HuH-7 (cell line): ENCODE measurements at regions not wholly inside any gene's neighbourhood (a gene's known extent, or its start where the extent isn't known, plus 50 kb on each side); places are given as distances from the start of the nearest gene placed in this dataset.
"Not testable (repeated sequence)": the region's sequence is repeated elsewhere in the genome, so short reads cannot be mapped to it uniquely, and the experiment has no call there.

Source experiments
- DNase-seq: peaks from one replicate; pipeline ENCODE4 v3.0.0; 2011; ENCODE audit warnings: low spot score

DNA sequence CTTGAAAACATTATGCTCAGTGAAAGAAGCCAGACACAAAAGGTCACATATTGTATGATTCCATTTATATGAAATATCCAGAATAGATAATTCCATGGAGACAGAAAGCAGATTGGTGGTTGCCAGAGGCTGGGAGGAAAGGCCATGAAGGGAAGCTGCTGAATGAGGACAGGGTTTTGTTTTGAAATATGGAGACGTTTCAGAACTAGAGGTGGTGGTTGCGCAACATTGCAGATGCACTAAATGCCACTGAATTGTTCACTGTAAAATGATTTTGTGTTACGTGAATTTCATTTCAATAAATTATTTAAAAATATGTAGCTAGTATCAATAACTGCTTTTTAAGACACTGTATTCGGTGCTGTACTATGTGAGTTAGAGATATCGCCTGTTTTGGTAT lies 101.7 kb upstream of the ZNF236 start:
- DNase-seq: no peak

GRCh38 chr18:76715012-76715610 lies 107.2 kb upstream of the ZNF236 start:
- no peak for DNase-seq

- DNase-seq: no peak
Measured at GRCh38 chr18:76713432-76713831, 108.9 kb upstream of the ZNF236 start.

DNA sequence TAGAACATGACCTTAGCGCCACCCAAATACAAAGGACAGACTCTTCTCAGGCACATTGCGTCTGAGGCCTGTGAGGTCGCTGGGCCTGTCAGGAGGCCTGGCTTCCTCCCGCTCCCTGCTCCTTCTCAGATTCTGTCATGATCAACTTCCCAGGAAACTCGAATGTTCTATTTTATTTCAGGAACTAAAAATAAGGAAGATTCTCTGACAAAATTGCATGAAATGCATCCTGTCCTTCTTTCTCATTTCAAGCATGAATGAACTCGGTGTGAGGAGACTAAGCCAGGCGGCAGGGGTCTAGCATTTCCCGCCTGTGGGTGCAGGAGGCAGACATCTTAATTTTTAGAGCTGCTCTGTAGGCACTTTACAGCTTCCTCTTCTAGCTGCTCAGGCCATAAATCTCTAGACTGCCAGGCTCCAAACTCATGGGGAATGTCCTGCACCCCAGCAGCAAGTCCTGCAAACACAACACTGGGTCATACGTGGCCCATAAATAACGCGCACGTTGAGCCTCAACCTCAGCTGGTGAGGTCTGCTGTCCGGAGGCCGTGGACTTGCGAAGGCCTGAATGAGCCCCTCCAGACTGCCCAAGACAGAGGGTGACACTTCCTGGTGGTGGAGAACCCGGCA lies 109.7 kb upstream of the ZNF236 start:
- no peak for DNase-seq

DNA sequence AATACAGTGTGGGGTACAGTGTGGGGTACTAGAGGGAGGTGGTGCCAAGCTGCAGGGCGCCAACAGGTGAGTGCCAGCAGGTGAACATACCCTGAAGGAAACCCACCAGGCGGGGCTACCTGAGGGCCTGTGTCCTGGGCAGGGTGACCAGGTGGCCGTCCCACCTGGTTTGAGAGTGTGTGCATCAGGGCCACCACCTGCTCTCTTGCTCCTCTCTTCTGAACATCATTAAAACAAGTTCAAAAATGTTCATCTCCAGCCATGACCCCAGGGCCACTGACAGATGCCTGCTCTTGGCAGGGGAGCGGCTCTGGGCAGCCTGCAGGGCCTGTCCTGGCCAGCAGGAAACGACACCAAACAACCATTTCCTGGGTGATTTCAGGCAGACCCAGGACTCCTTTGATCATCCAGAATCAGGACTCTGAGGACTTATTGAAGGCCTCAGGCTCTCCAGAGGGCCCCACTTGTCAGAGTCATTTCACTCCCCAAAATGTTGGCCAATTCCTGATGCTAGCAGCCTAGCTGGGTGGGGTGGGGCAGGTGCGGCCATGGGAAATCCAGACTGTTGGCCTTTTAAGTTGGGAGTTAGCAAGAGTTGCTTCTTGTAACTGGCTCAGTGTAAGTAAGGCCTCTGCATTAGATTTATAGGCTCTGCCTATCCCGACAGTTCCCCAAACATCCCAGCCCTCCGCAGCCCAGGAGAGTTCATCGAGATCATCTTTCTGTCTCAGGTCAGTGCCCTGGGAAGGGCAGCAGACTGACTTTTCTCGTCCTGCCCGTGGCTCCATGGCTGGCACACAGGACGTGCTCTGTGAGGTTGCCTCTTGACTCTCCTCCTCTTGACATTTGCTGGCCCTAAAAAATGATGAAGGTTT lies 111.5 kb upstream of the ZNF236 start:
- no peak for DNase-seq

DNA sequence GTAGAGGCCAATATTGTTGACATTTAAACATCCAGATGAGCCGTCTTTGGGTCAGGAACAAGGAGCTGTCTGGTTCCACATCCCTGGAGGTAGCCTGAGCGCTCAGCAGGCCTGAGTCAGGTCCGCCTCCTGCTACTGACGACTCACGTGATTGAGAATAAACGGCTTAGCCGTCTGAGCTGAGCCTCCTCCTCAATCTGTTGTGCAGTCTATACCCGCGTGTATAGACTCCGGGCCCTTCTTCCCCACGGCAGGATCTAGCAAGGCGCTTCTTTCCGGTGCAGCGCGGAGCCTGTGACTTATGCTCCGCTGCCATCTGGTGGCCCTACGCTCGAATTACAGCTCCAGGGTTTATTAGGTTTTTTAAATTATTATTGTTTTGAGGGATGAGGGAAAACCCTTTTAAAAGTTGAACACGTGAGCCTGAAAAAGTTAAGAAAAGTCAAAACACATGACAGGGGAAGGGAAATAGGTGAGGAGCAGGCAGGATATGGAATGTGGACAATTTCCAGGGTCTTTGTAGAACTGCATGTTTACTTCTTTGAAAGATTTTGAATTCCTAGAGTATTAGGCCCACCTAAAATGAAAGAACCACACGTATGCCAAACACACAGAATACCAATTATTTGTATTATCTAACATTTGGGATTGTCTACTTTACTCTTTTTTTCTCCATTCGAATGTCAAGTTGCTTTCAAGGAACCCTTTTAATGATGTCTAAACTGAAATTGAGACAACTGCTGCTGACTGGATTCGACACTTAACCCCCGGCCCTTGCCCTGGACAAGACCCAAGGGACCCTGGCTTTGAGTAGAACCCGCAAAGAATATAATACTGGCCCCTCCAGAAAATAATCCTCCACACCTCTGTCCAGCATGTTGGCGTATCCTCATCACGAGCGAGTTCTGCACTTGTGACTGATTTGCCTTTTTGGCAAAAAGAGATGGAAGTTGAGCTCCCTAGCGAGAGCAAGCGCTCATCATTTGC lies 112.4 kb upstream of the ZNF236 start:
- peak; percentile 69 for DNase-seq

GRCh38 chr18:76708722-76709353 lies 113.5 kb upstream of the ZNF236 start:
- DNase-seq: no peak

GRCh38 chr18:76708071-76708721 lies 114.2 kb upstream of the ZNF236 start:
- no peak for DNase-seq

DNA sequence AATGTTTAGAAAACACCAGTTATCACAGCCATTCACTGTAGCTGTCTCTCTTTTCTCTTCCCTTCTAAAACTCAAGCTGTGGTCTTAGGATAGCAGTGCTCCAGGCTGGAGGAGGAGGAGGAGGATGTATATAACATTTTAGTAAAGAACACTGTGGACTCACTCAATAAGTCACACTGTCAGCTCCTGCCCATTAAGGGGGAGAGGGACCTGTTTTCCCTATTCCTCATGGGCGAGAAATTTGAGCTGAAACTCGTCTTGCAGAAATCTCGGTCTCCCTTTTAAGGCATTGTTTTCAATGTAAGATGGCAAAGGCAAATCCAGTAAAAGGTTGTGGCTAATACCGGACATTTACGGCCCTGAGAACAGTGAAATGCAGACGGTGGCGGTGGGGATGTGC lies 114.8 kb upstream of the ZNF236 start:
- no peak for DNase-seq

DNA sequence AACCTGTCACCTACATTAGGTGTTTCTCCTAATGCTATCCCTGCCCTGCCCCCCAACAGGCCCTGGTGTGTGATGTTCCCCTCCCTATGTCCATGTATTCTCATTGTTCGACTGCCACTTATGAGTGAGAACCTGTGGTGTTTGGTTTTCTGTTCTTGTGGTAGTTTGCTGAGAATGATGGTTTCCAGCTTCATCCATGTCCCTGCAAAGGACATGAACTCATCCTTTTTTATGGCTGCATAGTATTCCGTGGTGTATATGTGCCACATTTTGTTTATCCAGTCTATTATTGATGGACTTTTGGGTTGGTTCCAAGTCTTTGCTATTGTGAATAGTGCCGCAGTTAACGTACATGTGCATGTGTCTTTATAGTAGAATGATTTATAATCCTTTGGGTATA lies 117.8 kb upstream of the ZNF236 start:
- DNase-seq: not testable (repeated sequence)

- no peak for DNase-seq
Measured at GRCh38 chr18:76699923-76700322, 122.4 kb upstream of the ZNF236 start.

DNA sequence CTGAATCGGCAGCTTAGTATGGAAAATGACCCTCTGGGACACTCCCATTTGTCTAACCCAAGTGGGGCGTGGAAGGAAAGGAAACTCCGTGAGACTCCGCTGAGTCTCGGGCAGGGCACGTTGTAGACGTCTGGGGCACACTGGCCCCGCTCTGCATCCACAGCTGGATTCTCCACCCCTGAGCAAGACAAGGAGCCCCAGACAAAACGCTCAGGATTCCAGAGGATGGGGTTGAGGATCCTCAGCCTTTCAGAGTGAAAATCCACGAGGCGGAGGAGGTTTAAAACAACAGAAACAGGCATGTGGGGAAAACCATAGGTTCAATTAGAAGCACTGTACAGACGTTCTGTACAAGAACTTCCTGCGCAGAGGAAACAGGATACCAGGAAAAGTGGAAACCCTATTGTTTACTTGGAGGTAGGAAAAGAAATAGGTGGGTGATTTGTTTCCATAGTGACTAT lies 124.9 kb upstream of the ZNF236 start:
- DNase-seq: no peak

DNA sequence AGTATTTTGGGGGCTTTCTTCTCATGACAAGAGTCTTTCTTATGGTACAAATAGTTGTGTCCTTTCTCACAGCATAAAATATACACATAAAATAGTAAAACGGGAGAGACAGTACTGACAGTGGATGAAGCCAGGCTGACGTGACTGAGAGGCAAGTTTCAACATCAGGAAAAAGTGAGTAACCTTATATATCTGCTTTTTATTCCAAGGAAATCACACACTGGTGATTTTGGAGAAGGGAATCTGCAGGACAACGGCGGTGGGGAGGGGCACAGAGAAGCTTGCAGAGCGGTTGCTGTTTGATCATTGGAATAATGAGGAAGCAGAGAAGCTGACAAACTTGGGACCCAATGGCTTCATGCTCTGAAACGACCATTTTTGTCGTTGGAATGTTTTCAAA lies 130.6 kb upstream of the ZNF236 start:
- no peak for DNase-seq

- no peak for DNase-seq
Measured at GRCh38 chr18:76689646-76690264, 132.6 kb upstream of the ZNF236 start.

DNA sequence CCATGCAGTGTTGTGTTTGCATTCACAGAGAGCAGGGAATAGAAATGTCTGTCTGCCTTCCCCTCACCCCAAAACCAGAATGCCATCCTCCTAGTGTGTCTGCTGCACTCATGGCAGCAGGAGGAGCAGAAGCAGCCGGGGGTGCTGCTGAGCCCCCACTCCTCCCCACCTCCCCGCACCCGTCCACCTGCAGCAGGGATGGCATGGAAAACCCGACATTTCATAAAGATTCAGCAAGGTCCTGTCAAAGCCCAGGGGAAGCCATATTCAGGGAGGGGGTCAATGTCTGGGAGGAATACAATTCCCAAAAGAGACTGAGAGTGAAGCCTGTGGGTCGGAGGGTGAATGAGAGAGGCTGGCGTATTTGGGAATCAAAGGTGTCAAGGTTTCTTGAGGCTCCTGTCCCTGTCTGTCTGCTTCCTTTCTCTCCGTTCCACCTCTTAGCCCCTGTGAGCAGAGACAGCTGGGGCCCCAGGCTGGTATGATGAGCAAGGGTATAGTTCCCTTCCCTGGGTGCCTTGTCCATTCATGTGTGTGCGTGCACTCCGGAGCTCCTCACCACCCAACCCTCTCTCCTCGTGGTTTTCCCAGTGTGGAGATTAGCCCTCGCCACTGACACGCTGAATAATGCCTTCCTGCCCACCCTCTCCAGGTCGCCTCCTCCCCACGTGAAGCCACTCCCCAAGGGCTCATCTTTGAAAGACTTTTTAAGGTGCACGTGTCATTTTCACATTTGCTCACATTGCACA lies 133.5 kb upstream of the ZNF236 start:
- no peak for DNase-seq

DNA sequence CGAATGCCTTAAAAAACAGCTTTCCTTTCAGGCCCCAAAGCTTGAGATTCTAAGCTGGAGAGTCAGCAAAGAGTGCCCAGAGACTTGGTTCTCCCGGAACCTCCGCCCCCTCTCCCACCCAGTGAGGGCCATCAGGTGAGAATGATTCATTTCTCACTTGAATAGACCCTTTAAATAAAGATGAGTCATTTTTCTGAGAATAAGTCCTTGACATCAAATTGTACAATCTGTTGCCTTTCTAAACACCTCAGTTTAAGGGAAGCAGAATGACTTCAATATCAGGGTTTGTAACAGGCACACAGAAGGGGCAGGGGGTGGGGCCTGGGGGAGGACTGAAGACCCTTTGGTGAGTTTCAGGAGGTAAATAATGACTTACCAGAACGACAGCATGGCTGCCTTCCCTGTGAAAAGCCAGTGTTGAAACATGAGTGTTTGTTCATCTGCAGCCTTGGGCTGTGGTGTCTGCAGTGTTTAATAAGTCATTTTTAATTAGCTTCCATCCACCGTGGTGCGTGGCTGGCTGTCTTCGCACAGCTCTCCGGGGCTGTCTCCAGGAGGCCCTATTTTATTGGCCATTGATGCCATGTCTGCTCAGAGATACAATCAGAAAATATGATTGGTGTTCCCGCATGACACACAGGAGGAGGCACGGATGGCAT lies 134.9 kb upstream of the ZNF236 start:
- DNase-seq: no peak

- peak; percentile 54 for DNase-seq
Measured at GRCh38 chr18:76686737-76687231, 135.6 kb upstream of the ZNF236 start.

GRCh38 chr18:76685860-76686259 lies 136.5 kb upstream of the ZNF236 start:
- no peak for DNase-seq

DNA sequence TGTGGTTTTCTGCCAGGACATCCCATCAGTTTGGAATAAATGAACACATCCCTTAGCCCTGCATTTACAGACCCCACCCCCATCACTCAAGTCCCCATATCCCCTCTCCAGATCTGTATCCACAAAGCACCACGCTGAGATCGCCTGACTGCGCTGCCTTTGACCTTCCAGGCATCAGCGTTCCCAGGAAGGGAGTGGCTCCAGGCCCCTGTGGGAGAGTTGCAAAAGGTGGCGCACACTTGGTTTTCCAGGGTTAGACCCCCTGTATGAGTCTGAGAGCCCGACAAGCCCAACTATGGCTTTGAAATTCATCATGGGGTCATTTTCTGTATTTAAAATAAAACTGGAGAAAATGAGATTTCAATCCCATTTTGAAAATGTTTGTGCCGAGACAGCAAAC lies 137.0 kb upstream of the ZNF236 start:
- DNase-seq: no peak
